ENCODE measurements at regions not wholly inside any gene's neighbourhood (a gene's known extent, or its start where the extent isn't known, plus 50 kb on each side); places are given as distances from the start of the nearest gene placed in this dataset.

- no peak for TF ChIP-seq NR1H2 (CRISPR knock-in tag; IDR thresholded peaks at IDR 0.05; ENCODE audit: borderline replicate concordance, low read depth)
- TF ChIP-seq SIX1 (CRISPR knock-in tag; IDR thresholded peaks at IDR 0.05; ENCODE audit: borderline replicate concordance): no peak
- TF ChIP-seq HDAC1 (CRISPR knock-in tag; IDR thresholded peaks at IDR 0.05): no peak
- TF ChIP-seq SNAPC4 (CRISPR knock-in tag; IDR thresholded peaks at IDR 0.05): no peak
- TF ChIP-seq FOXO1 (CRISPR knock-in tag; IDR thresholded peaks at IDR 0.05): no peak
- TF ChIP-seq EEA1 (CRISPR knock-in tag; IDR thresholded peaks at IDR 0.05; ENCODE audit: borderline replicate concordance): no peak
- no peak for TF ChIP-seq MAFG (CRISPR knock-in tag; IDR thresholded peaks at IDR 0.05)
- TF ChIP-seq CENPT (CRISPR knock-in tag; IDR thresholded peaks at IDR 0.05; ENCODE audit: low read depth): no peak
- no peak for TF ChIP-seq MTA1 (CRISPR knock-in tag; IDR thresholded peaks at IDR 0.05; ENCODE audit: borderline replicate concordance)
- TF ChIP-seq ZBED4 (CRISPR knock-in tag; IDR thresholded peaks at IDR 0.05; ENCODE audit: borderline replicate concordance): no peak
- TF ChIP-seq PCBP1 (IDR thresholded peaks at IDR 0.05; ENCODE audit: borderline replicate concordance, low read depth, low read length): no peak
Observed at GRCh38 chr5:59972043-59972442, 78.5 kb upstream of the PDE4D start (continued).
